SK-N-SH treated with all-trans-retinoic acid at 6 μM for 48 hours (cell line): ENCODE measurements at regions not wholly inside any gene's neighbourhood (a gene's known extent, or its start where the extent isn't known, plus 50 kb on each side); places are given as distances from the start of the nearest gene placed in this dataset.

Experiments
- ARNTL ChIP-seq: fragments of 450-650 bp; formaldehyde crosslinking; IDR thresholded peaks from 2 replicates; pipeline ENCODE4 v1.5.0; 2020; ENCODE audit warnings: low read depth, mild to moderate bottlenecking, moderate library complexity, borderline replicate concordance
- PATZ1 ChIP-seq: fragments of 250-450 bp; sonication (Bioruptor Pico); IDR thresholded peaks from 2 replicates; pipeline ENCODE4 v1.8.0; 2020; ENCODE audit warnings: mild to moderate bottlenecking, moderate library complexity, borderline replicate concordance

GRCh38 chr9:90477535-90477934 is 165.1 kb downstream of the DIRAS2 start:
- TF ChIP-seq ARNTL (CRISPR knock-in tag) (no peak), PATZ1 (CRISPR knock-in tag) (no peak)
